NAMALWA (cell line): ENCODE measurements at regions not wholly inside any gene's neighbourhood (a gene's known extent, or its start where the extent isn't known, plus 50 kb on each side); places are given as distances from the start of the nearest gene placed in this dataset.
"Not testable (repeated sequence)": the region's sequence is repeated elsewhere in the genome, so short reads cannot be mapped to it uniquely, and the experiment has no call there.

Source experiments
- DNase-seq: peaks from one replicate; pipeline ENCODE4 v3.0.0-alpha.2; 2015; ENCODE audit warnings: low spot score

DNA sequence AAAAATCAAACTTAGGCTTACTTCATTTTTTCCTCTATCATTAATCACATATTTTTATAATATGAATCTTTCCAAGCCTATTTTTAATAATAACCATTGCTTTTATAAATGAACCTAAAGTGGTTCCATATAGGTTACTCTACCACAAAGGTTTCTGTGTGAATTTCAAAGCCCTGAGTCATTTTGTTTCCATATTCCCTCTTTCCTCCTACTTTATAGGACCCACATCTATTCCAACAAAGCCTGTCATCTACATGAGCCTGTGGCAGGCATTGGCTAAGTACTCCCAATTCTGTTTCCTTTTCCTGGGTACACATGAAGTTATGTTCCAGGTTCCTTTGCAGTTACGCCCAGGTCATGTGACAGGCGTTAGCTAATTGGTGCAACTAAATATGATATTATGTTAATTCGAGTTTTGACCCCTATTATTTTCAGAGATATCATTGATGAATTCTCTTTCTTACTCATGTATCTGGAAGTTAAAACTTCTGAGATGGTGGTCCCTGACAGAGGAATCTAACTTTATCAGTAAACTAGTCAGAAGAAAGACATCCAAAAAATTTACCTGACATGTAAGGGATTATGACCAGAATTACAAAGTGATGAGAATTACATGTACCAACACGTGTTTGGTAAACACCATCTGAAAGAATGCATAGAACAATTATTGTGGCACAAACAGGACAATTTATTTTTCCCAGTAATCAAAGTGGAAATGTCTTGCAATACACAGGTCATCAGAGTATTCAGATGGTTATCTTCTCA lies 1264.0 kb upstream of the CNTN5 start:
- DNase-seq, result no peak

DNA sequence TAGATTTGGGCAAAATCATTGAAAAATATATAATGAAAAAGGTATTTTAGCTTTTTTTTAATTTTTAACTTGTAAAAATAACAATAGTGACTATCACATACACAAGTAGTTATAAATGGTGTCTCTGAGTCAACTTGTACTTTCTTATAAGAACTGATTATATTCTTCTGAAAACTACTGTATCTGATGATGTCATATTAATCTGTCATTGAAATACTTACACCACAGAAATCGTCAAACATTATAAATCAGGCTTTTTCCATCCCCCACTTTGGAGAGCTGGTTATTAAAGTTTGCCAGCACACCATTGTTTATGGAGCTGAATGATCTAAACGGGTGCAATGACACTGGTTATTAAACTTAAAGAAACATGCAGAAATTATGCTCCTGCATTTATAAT lies 1259.6 kb upstream of the CNTN5 start:
- DNase-seq, result no peak

DNA sequence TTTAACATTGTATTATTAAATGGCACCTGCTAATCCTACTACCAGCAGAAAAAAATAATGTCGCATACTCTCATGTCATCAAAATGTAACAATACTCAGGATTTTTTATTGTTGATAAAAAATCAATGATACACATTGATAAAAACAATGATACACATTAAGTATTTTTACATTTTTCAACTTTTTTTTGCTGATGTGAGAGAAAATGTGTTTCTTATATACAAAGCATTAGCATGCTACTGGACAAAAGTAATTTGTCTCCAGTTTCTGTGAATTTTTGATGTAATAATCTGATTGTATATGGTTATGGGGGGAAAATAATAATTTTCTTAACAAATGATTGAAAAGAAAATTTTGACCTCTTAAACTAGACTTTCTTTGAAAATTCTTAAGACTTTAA lies 1256.6 kb upstream of the CNTN5 start:
- no peak for DNase-seq

DNA sequence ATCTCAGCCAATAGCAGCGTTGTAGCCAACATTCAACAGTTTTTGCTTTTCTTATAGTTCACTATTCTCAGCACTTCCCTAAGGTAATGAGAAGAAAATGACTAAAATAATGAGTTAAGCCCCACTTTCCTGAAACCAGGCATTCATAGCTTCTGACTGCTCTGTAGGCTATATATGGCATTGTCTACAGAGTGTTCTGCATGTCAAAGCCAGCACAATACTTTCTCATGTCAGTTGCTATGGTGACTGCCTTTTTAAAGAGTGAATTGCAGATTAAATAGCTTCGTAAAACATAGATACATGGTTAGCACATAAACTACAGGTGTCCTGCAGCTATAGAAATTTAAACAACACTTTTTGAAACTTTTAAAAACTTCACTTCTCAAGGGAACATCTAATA lies 1256.1 kb upstream of the CNTN5 start:
- no peak for DNase-seq

DNA sequence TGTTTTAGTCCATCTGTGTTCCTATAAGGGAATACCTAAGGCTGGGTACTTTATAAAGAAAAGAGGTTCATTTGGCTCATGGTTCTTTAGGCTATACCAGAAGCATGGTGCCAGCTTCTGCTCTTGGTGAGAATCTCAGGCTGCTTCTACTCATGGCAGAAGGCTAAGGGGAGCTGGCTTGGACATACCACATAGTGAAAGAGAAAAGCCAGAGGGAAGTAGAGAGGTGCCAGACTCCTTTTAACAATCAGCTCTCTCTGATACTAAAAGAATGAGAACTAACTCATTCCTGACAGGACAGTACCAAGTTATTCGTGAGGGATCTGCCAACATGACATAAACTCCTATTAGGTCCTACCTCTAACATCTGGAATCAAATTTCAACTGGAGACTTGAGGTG lies 1250.2 kb upstream of the CNTN5 start:
- no peak for DNase-seq

DNA sequence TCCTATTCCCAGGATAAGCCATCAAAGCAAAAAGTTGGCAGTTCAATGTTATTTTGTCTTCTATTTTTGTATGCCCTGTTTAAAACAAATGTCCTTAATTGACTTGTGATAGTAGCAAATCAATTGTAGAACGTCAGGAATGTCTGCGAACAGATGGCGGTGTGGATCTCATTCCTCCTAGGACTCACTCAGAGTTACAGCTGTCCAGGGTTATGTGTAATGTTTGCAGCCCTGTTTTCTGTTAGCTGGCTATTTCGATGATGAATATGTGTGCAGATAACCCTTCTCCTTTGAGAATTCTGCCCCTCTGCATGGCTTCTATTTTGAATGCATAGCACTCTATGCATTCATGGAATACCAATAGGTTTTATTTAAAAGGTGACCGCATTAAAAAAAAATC lies 1248.0 kb upstream of the CNTN5 start:
- DNase-seq, result no peak

DNA sequence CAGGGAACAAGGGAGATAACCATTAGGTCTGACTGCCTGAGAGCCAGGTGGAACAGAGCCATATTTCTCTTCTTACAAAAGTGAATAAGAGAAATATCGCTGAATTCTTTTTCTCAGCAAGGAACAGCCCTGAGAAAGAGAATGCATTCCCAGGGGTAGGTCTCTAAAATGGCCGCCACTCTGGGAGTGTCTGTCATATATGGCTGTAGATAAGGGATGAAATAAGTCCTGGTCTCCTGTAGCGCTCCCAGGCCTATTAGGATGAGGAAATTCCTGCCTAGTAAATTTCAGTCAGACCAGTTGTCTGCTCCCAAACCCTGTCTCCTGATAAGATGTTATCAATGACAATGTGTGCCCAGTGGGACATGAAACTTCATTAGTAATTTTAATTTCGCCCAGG lies 1236.4 kb upstream of the CNTN5 start:
- not testable (repeated sequence) for DNase-seq

DNA sequence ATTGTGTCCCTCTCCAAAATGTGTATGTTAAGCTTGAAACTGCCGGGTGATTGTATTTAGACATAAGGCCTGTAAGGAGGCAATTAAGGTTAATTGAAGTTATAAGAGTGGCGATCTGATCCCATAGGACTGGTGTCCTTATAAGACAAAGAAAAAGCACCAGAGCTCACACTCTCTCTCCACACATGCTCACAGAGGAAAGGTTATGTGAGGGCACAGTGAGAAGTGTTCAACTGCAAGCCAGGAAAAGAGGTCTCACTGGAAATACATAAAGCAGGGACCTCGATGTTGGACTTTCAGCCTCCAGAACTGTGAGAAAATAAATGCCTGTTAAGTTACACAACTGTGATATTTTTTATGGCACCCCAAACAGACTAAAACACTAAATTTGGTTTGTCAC lies 1233.8 kb upstream of the CNTN5 start:
- DNase-seq, result no peak

DNA sequence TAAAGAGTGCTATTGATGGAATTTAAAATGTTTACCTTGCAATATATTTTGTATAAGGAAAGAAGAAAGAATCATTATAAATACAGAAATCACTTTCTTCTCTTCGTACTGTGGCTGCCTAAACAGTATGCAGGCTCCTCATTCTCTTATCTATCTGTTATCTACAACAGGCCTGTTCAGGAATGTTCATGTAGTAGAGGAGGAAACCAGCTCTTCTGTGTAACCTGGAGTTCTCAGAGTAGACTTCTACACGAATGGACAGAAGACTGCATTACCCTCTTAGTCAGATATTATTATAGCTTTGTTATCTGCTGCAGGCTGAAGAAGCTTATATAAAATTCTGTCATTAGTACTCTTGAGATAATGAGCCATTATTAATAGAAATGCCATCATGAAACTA lies 1225.9 kb upstream of the CNTN5 start:
- DNase-seq, result no peak

DNA sequence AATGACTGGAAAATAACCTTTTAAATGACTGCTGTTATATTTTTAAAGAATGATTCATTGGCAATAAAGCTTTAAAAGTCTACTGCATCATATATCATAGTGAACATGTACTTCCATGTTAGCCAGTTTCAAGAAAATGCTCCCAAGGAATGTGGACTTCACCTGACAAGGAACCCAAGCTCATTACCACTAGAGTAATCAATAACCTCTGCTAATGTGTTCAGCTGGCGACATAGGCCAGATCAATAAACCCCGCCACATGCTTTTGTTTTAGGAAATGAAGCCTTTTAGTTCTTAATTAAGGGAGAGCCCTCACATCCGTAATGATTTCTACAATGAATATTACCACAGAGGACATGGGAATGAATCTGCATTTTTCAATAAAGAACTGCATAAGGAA lies 1219.9 kb upstream of the CNTN5 start:
- DNase-seq, result no peak

DNA sequence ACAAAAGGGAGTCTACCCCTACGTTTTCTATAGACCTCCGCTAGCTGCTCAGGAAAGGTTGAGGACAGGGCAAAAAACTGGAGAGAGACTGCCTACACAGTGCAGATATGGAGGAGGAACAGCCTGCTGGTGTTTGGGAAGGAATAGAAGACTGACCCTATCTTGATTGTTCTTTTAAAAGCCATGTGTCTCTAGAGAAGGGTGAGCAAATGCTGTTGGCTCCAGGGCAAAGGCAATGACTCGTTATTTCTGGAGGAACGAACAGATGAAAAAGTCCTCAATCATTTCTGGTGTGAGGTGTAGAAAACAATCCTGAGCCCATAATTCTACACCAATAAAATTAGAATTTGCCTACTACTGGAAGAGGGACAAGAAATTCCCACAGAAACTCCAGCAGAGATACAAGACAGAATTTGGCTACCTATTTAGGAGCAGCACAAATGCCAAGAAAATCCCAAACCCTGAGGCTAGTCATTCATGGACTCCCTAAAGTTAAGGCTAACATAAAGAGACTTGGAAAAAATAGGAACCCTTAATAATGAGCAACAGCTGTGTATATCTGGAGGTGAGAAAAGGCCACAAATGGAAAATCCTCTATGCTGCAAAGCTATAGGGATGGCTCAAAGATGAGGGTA lies 1206.3 kb upstream of the CNTN5 start:
- no peak for DNase-seq

DNA sequence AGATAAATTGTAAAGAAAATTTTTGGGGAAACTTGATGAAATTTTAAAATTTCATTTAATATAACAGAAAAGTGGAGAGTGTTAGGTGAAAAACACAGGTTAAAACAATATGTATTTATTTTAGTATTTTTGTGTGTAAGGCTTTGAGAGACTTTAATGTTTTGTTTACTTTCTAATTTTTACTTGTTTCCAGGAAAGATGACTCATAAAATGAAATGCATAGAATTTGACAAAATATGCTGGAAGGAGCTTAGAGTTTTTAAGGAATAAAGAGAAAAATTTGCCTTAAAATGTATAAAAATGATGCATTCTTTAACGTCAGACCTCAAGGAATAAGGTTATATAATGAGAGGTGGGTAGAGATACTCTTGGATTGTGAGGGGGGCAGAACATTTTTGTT lies 1205.1 kb upstream of the CNTN5 start:
- no peak for DNase-seq

DNA sequence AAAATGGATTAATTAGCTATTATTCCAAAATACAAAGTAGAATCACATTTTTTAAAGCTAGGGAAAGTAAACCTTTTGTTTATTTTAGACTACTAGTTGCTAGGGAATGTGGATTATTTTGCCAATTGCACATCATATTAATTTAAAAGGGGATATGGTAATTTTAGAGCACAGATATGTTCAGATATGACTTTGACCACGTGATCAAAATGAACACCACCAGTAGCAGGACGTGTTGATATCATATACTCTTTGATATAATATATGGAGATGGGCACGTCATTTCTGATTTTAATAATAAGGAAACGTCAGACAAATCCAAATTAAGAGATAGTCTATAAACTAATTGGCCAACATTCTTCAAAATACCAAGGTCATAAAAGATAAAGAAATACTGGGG lies 1188.3 kb upstream of the CNTN5 start:
- no peak for DNase-seq

DNA sequence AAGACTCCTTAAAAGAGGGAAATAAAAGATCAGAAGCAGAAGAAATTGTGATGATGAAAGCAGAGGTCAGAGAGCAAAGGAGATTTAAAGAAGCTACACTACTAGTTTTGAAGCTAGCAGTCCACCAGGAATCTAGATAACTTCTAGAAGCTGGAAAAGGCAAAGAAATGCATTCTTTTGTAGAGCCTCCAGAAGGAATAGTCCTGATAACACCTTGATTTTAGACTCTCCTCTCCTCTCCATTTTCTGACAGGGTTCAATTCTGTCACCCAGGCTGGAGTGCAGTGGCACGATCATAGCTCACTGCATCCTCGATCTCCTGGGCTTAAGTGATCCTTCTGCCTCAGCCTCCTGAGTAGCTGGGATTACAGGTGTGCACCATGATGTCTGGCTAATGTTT lies 1187.3 kb upstream of the CNTN5 start:
- DNase-seq, result no peak

DNA sequence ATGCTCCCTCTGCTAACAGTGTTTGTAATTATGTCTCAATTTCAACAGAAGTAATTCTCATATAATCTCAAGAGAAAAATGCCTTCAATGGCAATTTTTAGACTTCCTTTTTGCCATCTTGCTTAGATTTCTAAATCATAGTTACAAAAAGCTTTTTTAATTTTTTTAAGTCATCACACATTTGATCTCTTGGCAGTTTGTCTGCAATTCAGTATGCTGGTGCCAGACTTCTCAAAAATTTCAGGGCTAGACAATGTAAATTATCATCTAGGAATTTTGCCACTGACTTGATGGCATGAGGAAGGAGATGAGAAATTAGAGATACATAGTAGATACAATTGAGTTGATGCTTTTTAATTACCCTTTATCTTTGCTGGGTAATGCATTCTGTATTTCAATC lies 1176.7 kb upstream of the CNTN5 start:
- DNase-seq, result no peak

DNA sequence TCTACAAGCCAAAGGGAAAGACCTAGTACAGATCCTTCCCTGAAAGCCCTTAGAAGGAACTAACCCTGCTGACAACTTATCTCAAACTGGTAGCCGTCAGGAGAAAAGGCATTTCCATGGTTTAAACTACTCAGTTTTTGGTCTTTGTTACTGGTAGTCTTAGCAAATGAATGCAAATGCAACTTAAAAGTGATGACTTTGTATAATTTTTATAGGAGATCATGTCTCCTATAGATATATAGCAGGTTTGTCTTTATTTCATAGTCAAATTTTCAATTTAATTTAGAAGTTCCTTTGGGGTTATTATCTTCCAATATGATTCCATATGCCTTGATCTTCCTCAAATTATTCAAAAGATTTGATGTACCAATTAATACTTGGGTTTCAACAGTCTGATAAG lies 1173.0 kb upstream of the CNTN5 start:
- DNase-seq, result no peak

DNA sequence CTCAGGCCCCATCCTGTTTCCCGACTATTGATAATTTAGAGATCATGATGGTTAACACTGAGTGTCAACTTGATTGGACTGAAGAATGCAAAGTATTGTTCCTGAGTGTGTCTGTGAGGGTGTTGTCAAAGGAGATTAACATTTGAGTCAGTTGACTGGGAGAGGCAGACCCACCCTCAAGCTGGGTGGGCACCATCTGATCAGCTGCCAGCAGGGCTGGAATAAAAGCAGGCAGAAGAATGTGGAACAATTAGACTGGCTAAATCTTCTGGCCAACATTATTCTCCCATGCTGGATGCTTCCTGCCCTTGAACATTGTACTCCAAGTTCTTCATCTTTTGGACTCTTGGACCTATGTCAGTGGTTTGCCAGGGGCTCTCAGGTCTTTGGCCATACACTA lies 1170.0 kb upstream of the CNTN5 start:
- no peak for DNase-seq

DNA sequence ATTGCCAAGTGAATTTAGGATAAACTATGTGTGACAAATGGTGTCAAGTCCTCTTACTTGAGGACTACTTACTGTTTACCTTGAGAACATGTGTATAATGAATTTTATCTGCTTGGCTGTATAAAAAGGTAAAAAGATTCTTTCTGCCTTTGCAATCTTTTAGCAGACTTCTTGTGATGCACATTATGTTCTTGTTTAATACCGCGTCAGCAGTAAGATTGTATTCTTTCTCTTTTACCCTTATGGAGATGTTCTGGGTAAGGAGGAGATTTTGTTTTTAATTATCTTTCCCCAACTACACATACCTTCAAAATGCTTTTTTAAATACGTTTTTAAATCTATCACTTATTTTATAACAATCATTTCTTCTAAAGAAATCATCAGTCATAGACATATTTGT lies 1166.4 kb upstream of the CNTN5 start:
- DNase-seq, result no peak

DNA sequence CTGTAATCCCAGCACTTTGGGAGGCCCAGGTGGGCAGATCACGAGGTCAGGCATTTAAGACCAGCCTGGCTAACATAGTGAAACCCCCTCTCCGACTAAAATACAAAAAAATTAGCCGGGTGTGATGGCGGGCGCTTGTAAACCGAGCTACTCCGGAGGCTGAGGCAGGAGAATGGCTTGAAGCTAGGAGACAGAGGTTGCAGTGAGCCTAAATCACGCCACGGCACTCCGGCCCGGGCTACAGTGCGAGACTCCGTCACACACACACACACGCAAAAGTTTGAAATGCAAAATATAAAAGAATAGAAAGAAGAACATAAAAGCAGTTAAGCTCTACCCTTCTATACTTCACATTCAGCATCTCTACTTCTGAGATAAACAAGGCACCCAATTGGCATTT lies 1165.9 kb upstream of the CNTN5 start:
- no peak for DNase-seq

DNA sequence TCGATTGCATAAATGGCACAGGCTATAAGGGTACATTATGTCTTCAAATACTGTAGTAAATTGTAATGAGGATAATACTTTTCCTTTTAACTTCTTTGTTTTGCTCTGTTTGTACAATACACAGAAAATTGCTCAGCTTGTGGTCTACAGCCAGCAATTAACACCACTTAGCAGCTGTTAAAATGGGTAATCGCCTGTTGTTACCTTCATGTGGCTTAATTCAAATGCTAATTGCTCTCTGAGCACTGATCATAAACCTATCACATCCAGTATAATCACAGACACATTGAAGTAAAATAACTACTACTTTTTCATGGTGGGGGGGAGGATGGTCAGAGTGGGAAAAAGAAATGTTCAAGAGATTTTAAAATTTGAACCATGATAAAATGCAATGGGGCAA lies 1164.1 kb upstream of the CNTN5 start:
- no peak for DNase-seq

DNA sequence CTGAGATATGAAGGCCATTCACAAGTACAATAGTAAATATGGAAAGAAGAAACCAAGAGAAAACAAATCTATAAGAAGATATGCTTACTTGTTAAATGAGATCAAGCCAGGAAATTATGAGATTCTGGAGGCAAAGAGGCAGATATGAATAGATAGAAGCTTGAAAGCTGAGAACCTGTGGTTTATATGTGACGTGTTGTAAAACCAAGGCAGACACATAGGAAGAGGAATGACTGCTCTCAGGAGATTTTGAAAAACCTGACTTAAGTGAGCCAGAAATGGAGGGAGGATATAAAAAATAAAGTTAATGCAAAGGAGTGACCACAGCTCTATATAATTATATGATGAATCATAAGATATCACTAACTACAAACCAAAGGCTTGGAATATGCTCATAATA lies 1160.5 kb upstream of the CNTN5 start:
- DNase-seq, result no peak

DNA sequence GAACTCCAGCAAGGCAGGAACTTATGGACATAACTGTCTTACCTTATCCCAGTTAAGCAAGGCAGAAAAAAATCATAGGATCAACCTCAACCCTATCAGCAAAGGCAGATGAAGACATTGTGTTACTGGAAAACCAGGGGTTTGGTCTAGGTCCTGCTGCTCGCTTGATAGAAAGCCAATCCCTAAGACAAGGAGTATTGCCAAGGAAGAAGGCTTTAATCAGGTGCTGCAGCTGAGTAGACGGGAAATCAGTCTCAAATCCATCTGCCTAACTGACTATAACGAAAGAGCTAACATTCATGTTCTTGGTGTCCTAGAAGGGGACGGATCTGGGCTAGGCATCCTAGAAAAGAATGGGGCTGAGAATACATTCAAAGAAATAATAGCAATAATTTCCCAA lies 1158.7 kb upstream of the CNTN5 start:
- no peak for DNase-seq

DNA sequence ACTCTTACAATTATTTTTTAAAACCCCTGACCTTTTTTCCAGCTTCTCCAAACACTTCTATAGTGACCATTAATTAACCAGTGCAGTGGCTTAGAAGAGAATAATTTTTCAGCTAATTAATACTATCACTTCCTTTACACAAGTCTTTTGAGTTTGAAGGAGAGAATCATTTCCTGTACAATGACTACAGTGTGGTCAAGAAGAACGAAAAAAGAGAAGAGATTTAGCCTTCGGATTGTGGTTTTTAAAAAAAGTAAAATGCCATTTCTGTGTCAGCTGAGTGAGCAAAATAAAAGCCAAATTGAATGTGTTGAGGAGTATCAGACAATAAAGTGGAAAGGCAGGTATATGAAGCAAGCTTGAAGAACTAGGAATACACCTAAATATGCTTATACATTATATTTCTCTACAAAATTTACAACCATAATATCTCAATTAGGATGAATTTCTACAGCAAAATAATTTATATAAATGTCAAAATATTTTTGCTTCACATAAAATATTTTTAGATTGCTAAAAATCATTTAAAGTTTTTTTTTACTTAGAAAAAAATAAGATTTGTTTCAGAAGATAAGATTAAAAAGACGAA lies 1155.2 kb upstream of the CNTN5 start:
- no peak for DNase-seq

DNA sequence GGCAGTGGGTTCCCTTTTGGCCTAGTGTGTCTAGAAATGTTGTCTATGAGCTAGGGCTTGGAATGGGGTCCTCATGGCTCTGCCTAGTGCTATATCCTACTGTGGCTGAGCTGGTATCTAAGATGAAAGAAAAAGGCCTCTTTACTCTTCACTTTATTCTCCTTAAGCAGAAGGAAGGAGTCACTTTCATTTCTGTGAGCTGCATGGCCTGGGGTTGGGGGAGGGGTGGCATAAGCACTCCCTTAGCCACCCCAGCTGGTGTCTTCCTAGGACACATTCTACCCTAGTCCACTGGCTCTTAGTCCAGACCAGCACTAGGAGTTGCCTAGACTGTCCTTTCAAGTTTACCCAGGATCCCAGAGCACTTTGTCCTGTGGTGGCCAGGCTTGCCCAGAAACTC lies 1148.9 kb upstream of the CNTN5 start:
- DNase-seq, result no peak
